Activated B cell treated with CpG ODN at 0.5 μM for 24 hours (primary cell): ENCODE measurements at regions not wholly inside any gene's neighbourhood (a gene's known extent, or its start where the extent isn't known, plus 50 kb on each side); places are given as distances from the start of the nearest gene placed in this dataset.

Experiments
- ATAC-seq: fragments of 200-7000 bp; cut with Tn5 transposase; one replicate; pipeline ENCODE4 v1.10.0; 2021; ENCODE audit warnings: low read depth, mild to moderate bottlenecking, moderate library complexity
- CTCF ChIA-PET: fragments of 350-600 bp; sonication (Branson Sonifier 250); formaldehyde crosslinking; loops from one replicate; lab custom pipeline; 2021; ENCODE audit warnings: antibody characterized with exemption; lab: Charles Lee
- POLR2A ChIA-PET: fragments of 350-600 bp; sonication (Branson Sonifier 250); formaldehyde crosslinking; loops from one replicate; lab custom pipeline; 2021; ENCODE audit warnings: antibody characterized with exemption; lab: Charles Lee
- DNase-seq: peaks from one replicate; pipeline ENCODE4 v3.0.0; 2022
- H3K27ac Mint-ChIP-seq: one replicate; pipeline ENCODE4 v1.8.0; 2020; ENCODE audit warnings: mixed read lengths
- H3K27me3 Mint-ChIP-seq: one replicate; pipeline ENCODE4 v1.8.0; 2021; ENCODE audit warnings: mixed read lengths
- H3K36me3 Mint-ChIP-seq: one replicate; pipeline ENCODE4 v1.8.0; 2021; ENCODE audit warnings: low read depth, mixed read lengths
- H3K4me1 Mint-ChIP-seq: one replicate; pipeline ENCODE4 v1.8.0; 2021; ENCODE audit warnings: mixed read lengths
- H3K4me3 Mint-ChIP-seq: one replicate; pipeline ENCODE4 v1.8.0; 2020; ENCODE audit warnings: mild to moderate bottlenecking, mixed read lengths
- H3K9me3 Mint-ChIP-seq: one replicate; pipeline ENCODE4 v1.8.0; 2020; ENCODE audit warnings: mixed read lengths
- intact Hi-C: fragments of 100-400 bp; cut with micrococcal nuclease; formaldehyde crosslinking; loops from one replicate; pipeline ENCODE4 v1.15.1; 2024
- TF ChIP-seq, protein P1 (sequence below): fragments of 200-600 bp; IDR thresholded peaks from one replicate; pipeline ENCODE4 v1.8.0; 2022; ENCODE audit warnings: antibody characterized with exemption, mild to moderate bottlenecking

DNA sequence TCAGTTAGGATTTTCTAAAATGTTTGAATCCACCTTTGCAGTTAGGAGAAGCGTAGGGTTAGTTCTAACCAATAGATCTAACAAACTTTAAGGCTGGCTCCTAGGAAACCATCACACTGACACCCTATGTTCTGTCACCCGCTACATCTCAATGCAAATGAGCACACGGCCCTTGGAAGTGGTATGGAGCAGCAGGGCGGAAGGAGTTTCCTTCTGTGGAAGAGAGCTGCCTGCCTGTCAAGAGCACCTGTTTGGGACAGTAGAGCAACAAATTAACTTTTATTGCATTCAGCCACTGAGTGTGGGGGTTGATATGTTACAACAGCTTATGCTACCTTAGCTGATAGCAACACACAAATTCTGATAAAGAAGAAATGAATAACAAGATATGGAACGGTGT is 306.9 kb upstream of the RAB6C start:
- DNase-seq, result no peak
- no peak overlapping the region for H3K4me3 Mint-ChIP-seq
- H3K4me1 Mint-ChIP-seq, result peaks cover 11% of the 10 kb centered on the region
- no peak for ATAC-seq
- H3K9me3 Mint-ChIP-seq, result no peaks in the 10 kb centered on the region
- ChIA-PET CTCF (no interaction called here), POLR2A (no interaction called here)
- H3K36me3 Mint-ChIP-seq, result no peaks in the 10 kb centered on the region
- peaks cover 3% of the 10 kb centered on the region for H3K27me3 Mint-ChIP-seq
- intact Hi-C loops, result no loop called here
- H3K27ac Mint-ChIP-seq, result no peak overlapping the region
- TF ChIP-seq, protein P1, sequence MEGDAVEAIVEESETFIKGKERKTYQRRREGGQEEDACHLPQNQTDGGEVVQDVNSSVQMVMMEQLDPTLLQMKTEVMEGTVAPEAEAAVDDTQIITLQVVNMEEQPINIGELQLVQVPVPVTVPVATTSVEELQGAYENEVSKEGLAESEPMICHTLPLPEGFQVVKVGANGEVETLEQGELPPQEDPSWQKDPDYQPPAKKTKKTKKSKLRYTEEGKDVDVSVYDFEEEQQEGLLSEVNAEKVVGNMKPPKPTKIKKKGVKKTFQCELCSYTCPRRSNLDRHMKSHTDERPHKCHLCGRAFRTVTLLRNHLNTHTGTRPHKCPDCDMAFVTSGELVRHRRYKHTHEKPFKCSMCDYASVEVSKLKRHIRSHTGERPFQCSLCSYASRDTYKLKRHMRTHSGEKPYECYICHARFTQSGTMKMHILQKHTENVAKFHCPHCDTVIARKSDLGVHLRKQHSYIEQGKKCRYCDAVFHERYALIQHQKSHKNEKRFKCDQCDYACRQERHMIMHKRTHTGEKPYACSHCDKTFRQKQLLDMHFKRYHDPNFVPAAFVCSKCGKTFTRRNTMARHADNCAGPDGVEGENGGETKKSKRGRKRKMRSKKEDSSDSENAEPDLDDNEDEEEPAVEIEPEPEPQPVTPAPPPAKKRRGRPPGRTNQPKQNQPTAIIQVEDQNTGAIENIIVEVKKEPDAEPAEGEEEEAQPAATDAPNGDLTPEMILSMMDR, result no peak

DNA sequence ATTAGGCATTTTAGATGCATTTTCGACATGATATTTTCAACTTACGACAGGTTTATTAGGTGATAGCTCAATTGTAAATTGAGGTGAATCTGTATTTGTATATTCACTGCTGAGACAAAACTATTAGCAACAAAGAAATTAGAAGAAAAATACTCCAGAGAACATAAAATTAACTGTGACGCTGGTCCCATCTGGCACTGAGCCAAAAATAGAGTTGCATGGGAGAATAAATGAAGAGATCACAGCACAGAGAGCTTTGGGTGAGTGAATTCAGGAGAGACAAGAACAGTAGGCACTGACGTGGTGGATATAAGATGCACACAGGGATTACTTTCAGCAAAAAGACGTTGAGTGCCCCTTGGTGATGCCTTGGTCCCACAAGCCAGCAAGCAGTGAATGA is 306.2 kb upstream of the RAB6C start:
- Mint-ChIP-seq H3K4me1 (peaks cover 11% of the 10 kb centered on the region), H3K27ac (no peak overlapping the region), H3K9me3 (no peaks in the 10 kb centered on the region), H3K36me3 (no peaks in the 10 kb centered on the region), H3K4me3 (no peak overlapping the region), H3K27me3 (peaks cover 4% of the 10 kb centered on the region)
- POLR2A ChIA-PET, result no interaction called here
- ATAC-seq (no peak), DNase-seq (no peak)
- CTCF ChIA-PET, result no interaction called here
- intact Hi-C loops, result no loop called here
- TF ChIP-seq, protein P1, result no peak

DNA sequence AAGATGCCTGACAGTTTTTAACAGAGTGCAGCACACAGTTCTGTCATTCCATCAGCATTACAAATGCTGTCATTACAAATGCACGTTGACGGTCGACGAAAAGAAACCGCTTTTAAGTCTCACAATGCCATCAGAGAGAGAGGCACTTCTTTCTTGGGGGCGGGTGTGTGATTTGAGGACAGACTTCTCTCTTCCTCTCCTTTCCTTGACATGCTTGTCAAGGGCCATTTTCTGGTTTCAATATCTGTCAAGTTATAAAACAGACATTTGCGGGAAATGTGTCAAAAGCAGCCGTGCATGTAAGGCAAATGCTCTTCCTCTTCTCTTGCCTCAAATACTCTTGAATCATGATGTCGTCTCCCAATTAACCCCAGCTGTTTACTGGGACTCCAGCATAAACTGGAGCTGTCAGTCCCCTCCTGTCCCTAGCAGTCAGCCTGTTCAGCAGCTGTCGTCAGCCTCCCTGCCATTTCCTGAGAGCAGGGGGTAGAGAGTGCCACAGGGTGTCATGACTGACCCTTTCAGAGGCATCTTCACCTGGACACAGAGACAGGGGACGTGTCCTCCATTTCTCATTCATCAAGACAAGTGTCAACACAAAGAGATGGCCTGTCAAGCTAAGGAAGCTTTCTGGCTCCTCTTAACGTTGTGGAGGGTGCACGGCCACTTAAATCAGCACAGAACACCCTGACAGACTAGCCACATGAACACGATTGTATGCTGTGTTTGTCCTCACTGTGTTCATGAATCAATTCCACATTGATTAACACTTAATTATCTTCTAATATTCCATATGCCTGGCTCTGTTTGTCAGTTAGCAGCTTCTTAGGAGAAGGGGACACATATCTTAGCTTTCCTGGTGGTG is 305.4 kb upstream of the RAB6C start:
- POLR2A ChIA-PET, result no interaction called here
- DNase-seq (no peak), ATAC-seq (no peak)
- peaks cover 10% of the 10 kb centered on the region for H3K27me3 Mint-ChIP-seq
- CTCF ChIA-PET, result no interaction called here
- TF ChIP-seq, protein P1, result no peak
- no peaks in the 10 kb centered on the region for H3K9me3 Mint-ChIP-seq
- intact Hi-C loops, result no loop called here
- no peak overlapping the region for H3K4me3 Mint-ChIP-seq
- H3K27ac Mint-ChIP-seq, result no peak overlapping the region
- peaks cover 11% of the 10 kb centered on the region for H3K4me1 Mint-ChIP-seq
- H3K36me3 Mint-ChIP-seq, result no peaks in the 10 kb centered on the region

DNA sequence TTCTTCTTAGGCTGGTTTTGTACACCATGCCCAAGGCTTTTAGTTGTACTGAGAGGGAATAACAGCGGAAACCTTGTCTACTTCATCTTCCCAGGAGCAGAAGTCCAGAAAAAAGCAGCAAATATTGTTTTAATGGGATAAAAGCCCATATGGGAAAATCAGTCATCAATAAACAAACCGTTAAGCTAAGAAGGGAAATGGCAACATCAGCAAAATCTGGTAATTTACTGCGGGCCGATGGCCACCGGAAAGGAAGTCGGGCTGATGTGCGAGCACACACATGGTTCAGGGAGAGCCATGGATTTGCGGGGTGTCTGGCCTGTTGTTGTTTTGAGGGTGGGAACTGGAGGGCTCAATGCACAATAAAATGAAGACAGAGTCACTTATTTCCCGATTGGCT is 300.7 kb upstream of the RAB6C start:
- intact Hi-C loops, result no loop called here

DNA sequence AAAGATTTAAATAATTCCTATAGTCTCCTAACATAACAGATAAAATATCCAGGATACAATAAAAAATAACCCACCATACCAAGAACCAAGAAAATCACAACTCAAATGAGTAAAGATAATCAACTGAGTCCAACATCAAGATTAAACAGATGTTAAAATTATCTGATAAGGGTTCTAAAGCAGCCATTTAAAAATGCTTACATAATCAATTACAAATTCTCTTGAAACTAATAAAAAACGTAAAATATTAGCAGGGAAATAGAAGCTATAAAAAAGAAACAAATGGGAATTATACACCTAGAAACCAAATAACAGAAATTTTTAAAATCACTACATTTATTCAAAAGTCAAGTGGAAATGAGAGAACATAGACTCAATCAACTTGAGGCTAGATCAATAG is 297.7 kb upstream of the RAB6C start:
- ATAC-seq (no peak), DNase-seq (no peak)
- TF ChIP-seq, protein P1, result no peak
- ChIA-PET CTCF (no interaction called here), POLR2A (no interaction called here)
- H3K36me3 Mint-ChIP-seq, result no peaks in the 10 kb centered on the region
- intact Hi-C loops, result no loop called here
- no peak overlapping the region for H3K27ac Mint-ChIP-seq
- H3K27me3 Mint-ChIP-seq, result peaks cover 12% of the 10 kb centered on the region
- no peaks in the 10 kb centered on the region for H3K9me3 Mint-ChIP-seq
- no peak overlapping the region for H3K4me3 Mint-ChIP-seq
- no peaks in the 10 kb centered on the region for H3K4me1 Mint-ChIP-seq

More for the DNA sequence above, 300.7 kb upstream of the RAB6C start:
- Mint-ChIP-seq H3K4me3 (no peak overlapping the region), H3K4me1 (peaks cover 6% of the 10 kb centered on the region), H3K9me3 (no peaks in the 10 kb centered on the region), H3K27me3 (peaks cover 12% of the 10 kb centered on the region), H3K36me3 (no peaks in the 10 kb centered on the region), H3K27ac (no peak overlapping the region)
- TF ChIP-seq, protein P1, result no peak
- ATAC-seq (no peak), DNase-seq (no peak)
- POLR2A ChIA-PET, result no interaction called here
- CTCF ChIA-PET, result no interaction called here
